ENCODE measurements at regions not wholly inside any gene's neighbourhood (a gene's known extent, or its start where the extent isn't known, plus 50 kb on each side); places are given as distances from the start of the nearest gene placed in this dataset.

DNA sequence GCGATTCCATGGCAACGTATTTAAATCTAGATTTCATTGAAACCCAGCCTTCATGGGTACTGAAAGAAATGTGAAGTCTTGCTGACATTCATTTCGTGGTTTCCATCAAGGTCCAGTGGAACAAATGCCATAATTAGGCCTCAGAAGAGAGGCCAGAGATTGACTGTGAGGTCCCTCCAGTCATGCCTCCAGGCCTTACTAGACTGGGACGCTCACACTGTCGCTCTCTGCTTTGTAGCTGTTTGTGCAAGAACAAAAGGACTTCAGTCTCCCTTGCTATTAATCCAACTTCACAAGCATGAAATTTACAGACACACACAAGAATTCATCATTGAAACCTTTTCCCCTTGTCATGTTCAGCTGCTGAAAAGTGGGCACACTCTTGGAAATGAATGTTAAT is 180.4 kb upstream of the FOXD3 start:
- no peak for TF ChIP-seq POLR2A (IDR thresholded peaks at IDR 0.05)
- TF ChIP-seq, protein P1, sequence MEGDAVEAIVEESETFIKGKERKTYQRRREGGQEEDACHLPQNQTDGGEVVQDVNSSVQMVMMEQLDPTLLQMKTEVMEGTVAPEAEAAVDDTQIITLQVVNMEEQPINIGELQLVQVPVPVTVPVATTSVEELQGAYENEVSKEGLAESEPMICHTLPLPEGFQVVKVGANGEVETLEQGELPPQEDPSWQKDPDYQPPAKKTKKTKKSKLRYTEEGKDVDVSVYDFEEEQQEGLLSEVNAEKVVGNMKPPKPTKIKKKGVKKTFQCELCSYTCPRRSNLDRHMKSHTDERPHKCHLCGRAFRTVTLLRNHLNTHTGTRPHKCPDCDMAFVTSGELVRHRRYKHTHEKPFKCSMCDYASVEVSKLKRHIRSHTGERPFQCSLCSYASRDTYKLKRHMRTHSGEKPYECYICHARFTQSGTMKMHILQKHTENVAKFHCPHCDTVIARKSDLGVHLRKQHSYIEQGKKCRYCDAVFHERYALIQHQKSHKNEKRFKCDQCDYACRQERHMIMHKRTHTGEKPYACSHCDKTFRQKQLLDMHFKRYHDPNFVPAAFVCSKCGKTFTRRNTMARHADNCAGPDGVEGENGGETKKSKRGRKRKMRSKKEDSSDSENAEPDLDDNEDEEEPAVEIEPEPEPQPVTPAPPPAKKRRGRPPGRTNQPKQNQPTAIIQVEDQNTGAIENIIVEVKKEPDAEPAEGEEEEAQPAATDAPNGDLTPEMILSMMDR (IDR thresholded peaks at IDR 0.05) = no peak

Measured in adrenal gland (tissue), 5 donors.